Activated T-helper 2 cell treated with anti-CD3 and anti-CD28 coated beads, Interferon-gamma antibody, Interleukin-2, Interleukin-4, amounts not matched to agents 10 μg/mL and 5 μg/mL and 100 μg/mL, durations not matched to agents 14 hours and 24 hours and 36 hours (primary cell): ENCODE measurements at regions not wholly inside any gene's neighbourhood (a gene's known extent, or its start where the extent isn't known, plus 50 kb on each side); places are given as distances from the start of the nearest gene placed in this dataset.
"Not testable (repeated sequence)": the region's sequence is repeated elsewhere in the genome, so short reads cannot be mapped to it uniquely, and the experiment has no call there.

Experiments
- DNase-seq: peaks from one replicate; pipeline ENCODE4 v3.0.0; 2021; ENCODE audit warnings: low spot score
- H3K27ac Mint-ChIP-seq: one replicate; pipeline ENCODE4 v1.8.0; 2021; ENCODE audit warnings: mixed read lengths
- H3K27me3 Mint-ChIP-seq: one replicate; pipeline ENCODE4 v1.8.0; 2021; ENCODE audit warnings: low read depth, mixed read lengths
- H3K36me3 Mint-ChIP-seq: one replicate; pipeline ENCODE4 v1.8.0; 2021; ENCODE audit warnings: low read depth, mixed read lengths
- H3K4me1 Mint-ChIP-seq: one replicate; pipeline ENCODE4 v1.8.0; 2021; ENCODE audit warnings: low read depth, mixed read lengths
- H3K4me3 Mint-ChIP-seq: one replicate; pipeline ENCODE4 v1.8.0; 2021; ENCODE audit warnings: low read depth, mild to moderate bottlenecking, moderate library complexity, mixed read lengths
- H3K9me3 Mint-ChIP-seq: one replicate; pipeline ENCODE4 v1.8.0; 2021; ENCODE audit warnings: mixed read lengths
- intact Hi-C: fragments of 100-400 bp; cut with micrococcal nuclease; formaldehyde crosslinking; loops from one replicate; pipeline ENCODE4 v1.15.1; 2023

DNA sequence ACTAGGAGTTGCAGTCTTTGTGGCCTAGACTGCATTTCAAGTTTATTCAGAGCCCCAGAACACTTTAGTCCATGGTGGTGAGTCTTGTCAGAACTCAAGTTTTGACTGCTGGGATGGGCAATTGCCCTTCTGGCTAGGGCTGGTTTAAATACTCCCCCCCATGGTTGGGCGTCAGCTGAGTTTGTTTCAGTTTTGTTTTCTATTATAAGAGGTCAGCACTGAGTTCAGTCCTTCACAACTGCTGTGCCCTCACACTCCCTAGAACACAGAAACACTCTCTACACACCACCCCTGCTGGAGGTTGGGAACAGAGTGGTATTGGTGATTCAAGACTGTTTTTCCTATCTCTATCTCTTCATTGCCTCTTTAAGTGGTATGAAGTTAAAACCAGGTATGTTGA is 217.0 kb downstream of the GUCY2F start:
- Mint-ChIP-seq H3K36me3 (no peaks in the 10 kb centered on the region), H3K4me1 (no peaks in the 10 kb centered on the region), H3K27ac (no peak overlapping the region), H3K4me3 (no peak overlapping the region), H3K9me3 (no peaks in the 10 kb centered on the region), H3K27me3 (no peaks in the 10 kb centered on the region)
- intact Hi-C loops: no loop called here
- DNase-seq: no peak

- H3K4me1 Mint-ChIP-seq: no peaks in the 10 kb centered on the region
- H3K27ac Mint-ChIP-seq: no peak overlapping the region
- no peaks in the 10 kb centered on the region for H3K9me3 Mint-ChIP-seq
- no peak for DNase-seq
- H3K36me3 Mint-ChIP-seq: no peaks in the 10 kb centered on the region
- no peak overlapping the region for H3K4me3 Mint-ChIP-seq
- intact Hi-C loops: no loop called here
- H3K27me3 Mint-ChIP-seq: no peaks in the 10 kb centered on the region
Observed at GRCh38 chrX:109261279-109261678, 220.6 kb downstream of the GUCY2F start.

DNA sequence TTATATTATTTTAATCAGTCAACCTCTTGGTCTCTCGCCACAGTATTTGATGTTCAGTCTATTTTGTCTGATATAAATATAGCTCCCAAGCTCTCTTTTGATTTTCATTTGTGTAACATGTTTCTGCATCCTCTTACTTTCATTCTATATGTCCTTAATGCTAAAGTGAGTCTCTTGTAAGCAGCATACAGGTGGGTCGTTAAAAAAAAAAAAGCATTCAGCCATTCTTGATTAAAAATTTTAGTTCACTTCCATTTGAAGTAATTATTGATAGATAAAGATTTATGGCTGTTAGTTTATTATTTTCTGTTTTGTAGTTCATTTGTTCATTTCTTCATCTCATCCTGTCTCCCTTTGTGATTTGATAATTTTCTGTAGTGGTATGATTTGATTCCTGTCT is 229.1 kb downstream of the GUCY2F start:
- Mint-ChIP-seq H3K27me3 (no peaks in the 10 kb centered on the region), H3K36me3 (no peaks in the 10 kb centered on the region), H3K27ac (no peak overlapping the region), H3K4me1 (no peaks in the 10 kb centered on the region), H3K9me3 (peaks cover 14% of the 10 kb centered on the region), H3K4me3 (no peak overlapping the region)
- DNase-seq: no peak
- intact Hi-C loops: no loop called here

DNA sequence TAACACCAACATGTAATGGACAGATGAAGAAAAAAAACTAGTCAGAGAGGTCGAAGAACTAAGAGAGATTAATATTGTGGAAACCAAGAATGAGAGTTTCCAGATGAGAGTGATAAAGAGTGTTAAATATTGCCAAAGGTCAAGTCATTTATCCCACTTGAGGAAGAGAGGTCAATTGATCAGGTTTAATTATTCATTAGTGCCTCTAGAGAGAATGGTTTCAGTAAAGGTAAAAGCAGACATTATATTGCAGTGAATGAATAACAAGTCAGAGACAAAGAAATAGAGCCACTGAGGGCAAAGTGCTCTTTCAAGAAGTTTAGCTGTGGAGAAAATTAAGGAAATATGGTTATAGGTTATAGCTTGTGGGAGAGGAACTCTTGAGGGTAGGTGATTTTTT is 263.1 kb downstream of the GUCY2F start:
- H3K9me3 Mint-ChIP-seq: peaks cover 6% of the 10 kb centered on the region
- no peaks in the 10 kb centered on the region for H3K27me3 Mint-ChIP-seq
- intact Hi-C loops: no loop called here
- no peak overlapping the region for H3K27ac Mint-ChIP-seq
- no peaks in the 10 kb centered on the region for H3K4me1 Mint-ChIP-seq
- no peak overlapping the region for H3K4me3 Mint-ChIP-seq
- no peak for DNase-seq
- no peaks in the 10 kb centered on the region for H3K36me3 Mint-ChIP-seq

DNA sequence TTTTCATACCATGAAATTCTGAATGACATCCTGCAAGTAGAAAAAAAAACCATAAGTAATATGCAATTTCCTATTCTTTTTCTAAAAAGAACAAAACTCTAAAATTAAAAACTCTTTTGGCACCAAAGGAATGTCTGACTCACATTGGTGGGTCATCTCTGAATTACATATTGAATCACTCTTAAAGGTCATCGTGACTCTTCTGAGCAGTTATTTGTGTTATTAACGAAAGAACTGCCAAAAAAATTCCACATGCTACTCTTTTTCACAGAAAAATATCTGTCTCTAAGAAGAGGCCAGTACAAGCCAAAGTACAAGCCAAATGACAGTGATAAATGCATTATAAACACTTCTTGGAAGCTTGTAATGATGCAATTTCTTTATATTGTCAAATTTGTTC is 282.2 kb downstream of the GUCY2F start:
- Mint-ChIP-seq H3K27ac (no peak overlapping the region), H3K4me1 (no peaks in the 10 kb centered on the region), H3K9me3 (no peaks in the 10 kb centered on the region), H3K27me3 (no peaks in the 10 kb centered on the region), H3K36me3 (no peaks in the 10 kb centered on the region), H3K4me3 (no peak overlapping the region)
- no peak for DNase-seq
- intact Hi-C loops: no loop called here

GRCh38 chrX:109190542-109190941 is 291.3 kb downstream of the GUCY2F start:
- no peak overlapping the region for H3K27ac Mint-ChIP-seq
- H3K9me3 Mint-ChIP-seq: no peaks in the 10 kb centered on the region
- H3K4me1 Mint-ChIP-seq: no peaks in the 10 kb centered on the region
- no peaks in the 10 kb centered on the region for H3K36me3 Mint-ChIP-seq
- no peak for DNase-seq
- intact Hi-C loops: no loop called here
- H3K27me3 Mint-ChIP-seq: no peaks in the 10 kb centered on the region
- no peak overlapping the region for H3K4me3 Mint-ChIP-seq

DNA sequence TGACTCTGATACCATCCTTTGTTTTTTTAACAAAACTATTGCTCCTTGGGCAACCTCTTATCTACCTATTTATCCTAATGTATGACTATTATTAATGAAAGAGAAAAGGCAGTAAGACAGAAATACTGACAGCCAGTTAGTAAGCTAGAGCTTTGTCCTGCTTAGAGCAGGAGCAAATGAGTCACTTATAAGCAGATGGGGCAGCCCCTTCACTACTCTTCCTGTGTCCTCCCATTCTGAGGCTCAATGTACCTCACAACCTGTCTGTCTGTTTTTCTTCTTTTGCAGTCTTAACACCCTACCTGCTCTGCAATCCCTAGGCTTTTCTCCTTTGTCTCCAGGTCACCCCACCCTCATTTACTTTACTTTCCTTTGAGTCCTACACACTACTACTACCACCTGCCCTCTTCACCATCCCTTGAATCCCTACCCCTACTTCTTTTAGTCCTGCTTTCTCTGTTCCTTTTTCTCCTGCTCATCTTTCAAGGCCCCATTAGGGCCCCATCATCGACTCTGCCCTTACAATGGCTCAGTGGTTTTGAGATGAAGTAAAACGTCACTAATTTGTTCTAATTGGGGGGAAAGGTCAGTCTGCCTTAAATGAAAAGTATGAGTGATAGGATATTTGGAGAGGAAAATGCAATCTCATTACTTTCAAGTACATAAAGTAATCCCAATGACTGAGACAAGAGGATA is 294.3 kb downstream of the GUCY2F start:
- intact Hi-C loops: no loop called here
- Mint-ChIP-seq H3K4me3 (no peak overlapping the region), H3K36me3 (no peaks in the 10 kb centered on the region), H3K4me1 (no peaks in the 10 kb centered on the region), H3K9me3 (no peaks in the 10 kb centered on the region), H3K27me3 (no peaks in the 10 kb centered on the region), H3K27ac (no peak overlapping the region)
- DNase-seq: no peak

DNA sequence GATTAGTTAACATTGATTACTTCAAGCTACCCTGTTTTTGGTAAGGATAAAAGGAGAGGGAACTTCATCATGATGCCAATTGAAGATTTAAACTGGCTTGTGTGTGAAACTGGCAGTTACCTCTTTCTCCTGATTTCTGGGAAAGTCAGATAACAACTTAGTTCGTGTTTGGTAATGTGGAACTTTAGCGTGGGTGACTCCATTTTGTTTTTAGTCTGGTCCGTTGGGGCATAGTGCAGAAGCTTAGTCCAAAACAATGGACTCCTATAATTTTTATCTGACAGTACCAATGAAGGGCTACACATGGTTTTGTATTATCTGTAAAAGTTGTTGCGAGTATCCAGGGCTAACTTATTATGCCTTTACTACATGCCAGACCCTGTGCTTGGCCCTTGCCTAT is 294.9 kb downstream of the GUCY2F start:
- Mint-ChIP-seq H3K4me3 (no peak overlapping the region), H3K27ac (no peak overlapping the region), H3K36me3 (no peaks in the 10 kb centered on the region), H3K4me1 (no peaks in the 10 kb centered on the region), H3K9me3 (no peaks in the 10 kb centered on the region), H3K27me3 (no peaks in the 10 kb centered on the region)
- intact Hi-C loops: no loop called here
- no peak for DNase-seq

DNA sequence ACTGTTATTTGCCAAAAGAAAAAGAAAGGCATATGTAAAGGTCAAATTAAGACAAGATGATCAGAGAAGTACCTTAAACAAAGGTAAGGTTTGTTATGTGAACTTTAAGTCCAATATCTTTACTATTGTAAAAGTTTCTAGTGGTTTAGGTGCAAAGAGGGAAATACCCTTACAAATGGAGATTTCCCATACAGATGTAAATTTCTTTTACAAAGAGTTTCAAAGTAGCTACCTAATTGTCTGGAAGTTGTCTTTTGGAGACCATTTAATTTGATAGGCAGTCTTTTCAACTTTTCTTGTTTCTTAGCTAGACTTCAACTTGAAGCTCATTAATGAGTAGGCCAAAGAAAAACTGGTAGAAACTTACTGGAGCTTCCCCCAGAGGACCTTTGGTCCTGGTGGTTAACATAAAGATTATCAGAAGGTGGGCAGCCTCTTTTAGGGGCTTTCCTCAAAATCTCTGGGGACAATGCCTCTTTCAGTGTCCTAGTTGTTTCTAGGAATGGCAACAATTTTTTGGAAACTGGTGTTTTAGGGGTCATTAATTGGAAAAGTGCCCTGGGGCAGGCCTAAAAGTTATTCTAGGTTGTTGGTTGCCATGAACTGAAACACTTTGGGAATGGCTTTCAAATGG is 297.3 kb downstream of the GUCY2F start:
- no peaks in the 10 kb centered on the region for H3K4me1 Mint-ChIP-seq
- no peak for DNase-seq
- intact Hi-C loops: no loop called here

DNA sequence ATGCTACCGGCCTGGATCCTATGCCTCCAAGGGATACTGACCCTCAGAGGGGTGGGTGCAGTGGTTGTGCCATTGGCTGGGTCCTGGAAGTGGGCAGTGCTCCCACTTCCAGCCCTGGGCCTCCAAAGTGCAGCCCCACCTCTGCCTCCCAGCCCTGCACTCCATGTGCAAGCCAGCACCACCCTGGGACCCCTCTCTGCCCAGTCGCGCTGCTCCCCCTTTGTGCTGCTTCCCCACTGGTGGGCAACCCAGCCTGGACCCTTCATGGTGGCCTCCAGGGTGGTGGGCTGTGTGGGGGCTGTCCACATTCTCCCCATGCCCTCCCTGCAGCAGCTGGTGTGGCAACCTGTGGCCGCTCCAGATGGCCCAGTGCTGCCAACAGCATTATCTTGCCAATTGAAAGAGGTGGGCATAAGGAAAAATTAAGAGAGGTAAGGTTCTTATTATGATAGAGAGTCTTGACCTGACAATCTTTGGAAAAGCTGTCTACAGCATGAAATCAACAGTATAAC is 309.7 kb downstream of the GUCY2F start:
- intact Hi-C loops: no loop called here
- no peak for DNase-seq
- H3K4me3 Mint-ChIP-seq: no peak overlapping the region
- no peaks in the 10 kb centered on the region for H3K4me1 Mint-ChIP-seq
- no peaks in the 10 kb centered on the region for H3K27me3 Mint-ChIP-seq
- no peak overlapping the region for H3K27ac Mint-ChIP-seq
- H3K36me3 Mint-ChIP-seq: no peaks in the 10 kb centered on the region
- peaks cover 4% of the 10 kb centered on the region for H3K9me3 Mint-ChIP-seq

More for the DNA sequence above, 297.3 kb downstream of the GUCY2F start:
- no peaks in the 10 kb centered on the region for H3K27me3 Mint-ChIP-seq
- no peaks in the 10 kb centered on the region for H3K9me3 Mint-ChIP-seq
- H3K36me3 Mint-ChIP-seq: no peaks in the 10 kb centered on the region
- H3K27ac Mint-ChIP-seq: no peak overlapping the region
- H3K4me3 Mint-ChIP-seq: no peak overlapping the region

- Mint-ChIP-seq H3K27me3 (no peaks in the 10 kb centered on the region), H3K4me1 (no peaks in the 10 kb centered on the region), H3K4me3 (no peak overlapping the region), H3K27ac (no peak overlapping the region), H3K9me3 (peaks cover 19% of the 10 kb centered on the region), H3K36me3 (no peaks in the 10 kb centered on the region)
- intact Hi-C loops: no loop called here
- no peak for DNase-seq
Observed at GRCh38 chrX:109155161-109155560, 326.7 kb downstream of the GUCY2F start.

GRCh38 chrX:109144173-109144572 is 337.7 kb downstream of the GUCY2F start:
- H3K9me3 Mint-ChIP-seq, H3K27ac Mint-ChIP-seq, H3K36me3 Mint-ChIP-seq, DNase-seq, H3K4me3 Mint-ChIP-seq, H3K27me3 Mint-ChIP-seq, H3K4me1 Mint-ChIP-seq, intact Hi-C loops: not testable (repeated sequence)

- Mint-ChIP-seq H3K9me3 (peaks cover 6% of the 10 kb centered on the region), H3K27ac (no peak overlapping the region), H3K4me1 (no peaks in the 10 kb centered on the region), H3K27me3 (no peaks in the 10 kb centered on the region), H3K4me3 (no peak overlapping the region), H3K36me3 (no peaks in the 10 kb centered on the region)
- no peak for DNase-seq
- intact Hi-C loops: no loop called here
Observed at GRCh38 chrX:109140463-109140862, 341.4 kb downstream of the GUCY2F start.
